ENCODE measurements at regions not wholly inside any gene's neighbourhood (a gene's known extent, or its start where the extent isn't known, plus 50 kb on each side); places are given as distances from the start of the nearest gene placed in this dataset.

DNA sequence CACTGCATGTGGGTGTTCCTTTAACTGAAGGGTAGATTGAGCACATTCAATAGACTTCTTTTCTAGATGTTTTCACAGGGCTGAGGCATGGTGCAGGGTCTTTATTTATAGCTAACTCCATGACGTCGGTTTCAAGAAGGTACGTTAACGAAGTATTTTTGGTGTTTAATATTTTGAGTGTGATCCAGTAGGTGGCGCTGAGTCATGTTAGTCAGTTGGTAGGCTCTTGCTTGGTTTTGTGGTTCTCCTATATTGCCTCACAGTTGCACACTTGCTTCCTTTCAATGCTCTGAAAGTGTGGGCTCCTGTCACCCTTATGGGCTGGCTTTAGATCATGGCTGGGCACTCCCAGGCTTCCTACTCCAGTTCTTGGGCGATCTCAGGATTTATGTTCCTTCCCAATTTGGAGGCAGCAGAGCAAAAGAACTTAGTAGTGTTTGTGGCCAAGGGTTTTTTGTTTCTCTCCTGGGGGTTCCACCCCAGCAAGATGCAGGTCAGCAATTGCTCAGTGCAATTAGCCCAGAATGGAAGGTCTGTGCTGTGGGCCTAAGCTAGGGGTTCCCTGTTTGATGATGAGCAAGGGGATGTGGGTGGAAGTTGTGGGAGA lies 471.6 kb upstream of the FOXG1 start:
- DNase-seq: peak; percentile 74

DNA sequence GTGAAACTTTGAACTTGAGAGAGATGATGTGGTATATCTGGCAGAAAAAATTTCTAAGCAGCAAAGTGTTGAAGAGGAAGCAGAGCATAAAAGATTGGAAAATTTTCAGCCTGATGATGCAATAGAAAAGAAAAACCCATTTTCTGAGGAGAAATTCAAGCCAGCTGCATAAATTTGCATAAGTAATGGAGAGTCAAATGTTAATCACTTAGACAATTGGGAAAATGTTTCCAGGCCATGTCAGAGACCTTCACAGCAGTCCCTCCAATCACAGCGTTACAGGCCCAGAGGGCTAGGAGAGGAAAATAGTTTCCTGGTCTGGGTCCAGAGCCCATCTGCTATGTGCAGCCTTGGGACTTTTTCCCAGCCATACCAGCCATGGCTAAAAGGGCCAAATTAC lies 469.0 kb upstream of the FOXG1 start:
- no peak for DNase-seq

DNA sequence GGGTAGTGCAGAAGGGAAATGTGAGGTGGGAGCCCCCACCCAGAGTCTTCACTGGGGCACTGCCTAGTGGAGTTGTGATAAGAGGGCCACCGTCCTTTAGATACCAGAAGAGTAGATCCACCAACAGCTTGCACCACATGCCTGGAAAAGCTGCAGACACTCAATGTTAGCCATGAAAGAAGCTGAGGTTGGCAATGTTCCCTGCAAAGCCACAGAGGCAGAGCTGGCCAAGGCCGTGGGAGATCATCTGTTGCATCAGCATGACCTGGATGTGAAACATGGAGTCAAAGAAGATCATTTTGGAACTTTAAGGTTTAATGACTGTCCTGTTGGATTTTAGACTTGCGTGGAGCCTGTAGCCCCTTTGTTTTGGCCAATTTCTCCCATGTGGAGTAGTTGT lies 468.4 kb upstream of the FOXG1 start:
- DNase-seq: no peak

DNA sequence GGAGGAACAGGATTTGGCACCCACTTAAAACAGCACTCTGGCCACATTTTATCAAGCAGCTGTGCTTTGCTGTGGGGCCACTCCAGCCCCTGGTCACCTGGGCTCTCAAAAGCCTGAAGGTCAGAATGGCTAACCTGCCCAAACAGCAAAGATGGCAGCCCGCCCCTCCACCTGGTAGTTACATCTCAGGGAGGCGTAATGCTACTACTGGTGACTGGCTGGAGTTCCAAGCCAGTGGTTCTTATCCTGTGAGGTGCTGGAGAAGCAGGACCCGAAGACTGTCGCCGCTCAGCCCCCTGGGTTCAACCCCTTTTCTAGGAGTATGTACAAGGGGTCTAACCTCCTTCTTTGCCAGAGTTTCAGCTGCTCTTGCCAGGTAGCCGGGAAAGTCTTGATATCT lies 467.4 kb upstream of the FOXG1 start:
- DNase-seq: no peak

DNA sequence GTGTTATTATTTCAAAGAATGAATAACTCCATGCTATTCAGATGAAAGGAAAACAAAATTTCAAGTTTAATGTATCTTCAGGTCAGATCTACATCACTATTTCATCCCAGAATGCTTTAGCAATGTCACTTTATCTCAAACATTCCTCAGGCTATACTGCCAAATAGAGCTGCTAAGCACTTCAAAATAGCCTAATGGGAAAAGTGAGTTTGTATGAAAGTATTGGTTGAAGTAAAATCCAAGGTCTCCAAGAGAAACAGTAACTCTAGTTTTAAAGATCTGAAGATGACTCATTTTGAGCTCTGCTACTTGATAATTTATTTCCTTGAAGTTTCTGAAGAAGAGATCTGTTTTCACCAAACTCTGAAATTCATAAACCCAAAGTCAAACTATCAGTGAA lies 466.2 kb upstream of the FOXG1 start:
- DNase-seq: no peak

DNA sequence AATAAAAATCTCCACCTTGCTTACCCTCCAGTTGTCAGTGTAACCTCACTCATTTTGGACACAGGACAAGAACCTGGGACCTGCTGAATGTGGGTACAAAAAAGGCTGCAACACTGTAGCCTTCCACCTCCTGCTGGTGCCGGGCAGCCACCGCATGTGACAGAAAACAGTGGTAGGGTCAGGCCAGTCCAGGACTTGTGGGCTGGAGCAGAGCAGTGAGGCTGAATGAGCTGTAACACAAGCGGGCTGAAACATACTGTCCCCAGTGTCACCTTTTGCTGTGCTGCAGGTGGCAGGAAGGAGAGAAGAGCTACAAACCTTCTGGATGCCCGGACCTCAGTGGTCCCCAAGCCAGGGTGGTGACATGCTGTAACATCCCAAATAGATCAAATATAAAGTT lies 465.4 kb upstream of the FOXG1 start:
- no peak for DNase-seq

DNA sequence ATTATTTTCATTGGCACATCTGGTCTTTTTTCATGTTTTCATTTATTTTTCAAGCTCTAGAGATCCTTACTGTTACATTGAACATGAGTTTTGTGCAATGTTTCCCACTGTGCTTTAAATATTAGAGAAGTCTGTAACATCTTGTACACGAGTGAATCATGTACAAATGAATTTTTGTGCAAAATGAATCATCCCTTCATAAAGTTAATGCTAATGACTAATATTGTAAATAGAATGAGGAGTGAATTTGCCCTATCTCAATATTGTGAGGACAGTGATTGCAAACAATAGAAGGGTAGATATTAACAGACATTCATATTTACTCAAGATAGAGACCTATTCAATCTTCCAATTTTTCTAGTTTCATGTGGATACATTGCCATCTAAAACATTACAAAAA lies 463.3 kb upstream of the FOXG1 start:
- DNase-seq: peak; percentile 19

DNA sequence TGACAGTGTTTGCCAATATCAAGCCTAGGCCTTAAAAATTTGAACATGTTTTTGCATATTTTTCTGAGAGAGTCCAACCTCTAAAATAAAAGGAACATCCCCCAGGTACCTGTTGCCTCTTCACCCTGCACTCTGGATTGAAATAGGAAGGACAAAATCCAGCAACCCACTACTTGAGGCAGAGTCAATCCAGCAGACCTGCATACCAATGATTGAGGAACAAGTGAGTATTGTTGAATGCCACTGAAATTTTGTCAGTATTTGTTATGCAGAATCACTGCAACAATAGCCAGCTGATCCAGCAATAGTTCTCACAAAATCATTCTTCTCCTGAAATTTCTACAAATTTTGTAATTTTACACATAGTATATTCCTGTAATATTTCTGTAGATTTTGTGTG lies 460.6 kb upstream of the FOXG1 start:
- no peak for DNase-seq

DNA sequence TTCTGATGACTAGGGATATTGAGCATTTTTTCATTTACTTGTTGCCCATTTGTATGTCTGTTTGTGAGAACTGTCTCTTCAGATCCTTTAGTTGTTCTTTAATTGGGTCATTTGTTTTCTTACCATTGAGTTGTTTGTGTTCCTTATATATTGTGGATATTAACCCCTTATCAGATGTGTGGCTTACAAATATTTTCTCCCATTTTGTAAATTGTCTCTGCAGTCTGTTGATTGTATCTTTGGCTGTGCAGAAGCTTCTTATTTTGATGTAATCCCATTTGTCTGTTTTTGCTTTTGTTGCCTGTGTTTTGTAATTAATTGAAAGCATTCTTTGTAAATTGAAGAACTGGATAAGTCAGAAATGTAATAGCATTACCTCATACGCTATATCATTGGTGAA lies 459.1 kb upstream of the FOXG1 start:
- DNase-seq: no peak

DNA sequence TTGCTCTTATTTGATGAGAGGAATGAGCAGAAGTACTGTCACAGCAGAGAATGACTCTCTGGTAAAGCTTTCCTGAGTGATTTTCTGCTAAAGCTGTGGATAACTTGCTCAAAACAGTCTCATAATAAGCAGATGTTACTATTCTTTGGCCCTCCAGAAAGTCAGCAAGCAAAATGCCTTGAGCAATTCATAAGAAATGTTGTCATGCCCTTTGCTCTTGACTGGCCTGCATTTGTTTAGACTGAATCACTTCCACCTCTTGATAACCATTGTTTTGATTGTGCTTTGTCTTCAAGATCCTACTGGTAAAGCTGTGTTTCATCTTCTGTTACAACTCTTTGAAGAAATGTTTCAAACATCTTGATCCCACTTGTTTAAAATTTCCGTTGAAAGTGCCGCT lies 457.9 kb upstream of the FOXG1 start:
- peak; percentile 7 for DNase-seq

DNA sequence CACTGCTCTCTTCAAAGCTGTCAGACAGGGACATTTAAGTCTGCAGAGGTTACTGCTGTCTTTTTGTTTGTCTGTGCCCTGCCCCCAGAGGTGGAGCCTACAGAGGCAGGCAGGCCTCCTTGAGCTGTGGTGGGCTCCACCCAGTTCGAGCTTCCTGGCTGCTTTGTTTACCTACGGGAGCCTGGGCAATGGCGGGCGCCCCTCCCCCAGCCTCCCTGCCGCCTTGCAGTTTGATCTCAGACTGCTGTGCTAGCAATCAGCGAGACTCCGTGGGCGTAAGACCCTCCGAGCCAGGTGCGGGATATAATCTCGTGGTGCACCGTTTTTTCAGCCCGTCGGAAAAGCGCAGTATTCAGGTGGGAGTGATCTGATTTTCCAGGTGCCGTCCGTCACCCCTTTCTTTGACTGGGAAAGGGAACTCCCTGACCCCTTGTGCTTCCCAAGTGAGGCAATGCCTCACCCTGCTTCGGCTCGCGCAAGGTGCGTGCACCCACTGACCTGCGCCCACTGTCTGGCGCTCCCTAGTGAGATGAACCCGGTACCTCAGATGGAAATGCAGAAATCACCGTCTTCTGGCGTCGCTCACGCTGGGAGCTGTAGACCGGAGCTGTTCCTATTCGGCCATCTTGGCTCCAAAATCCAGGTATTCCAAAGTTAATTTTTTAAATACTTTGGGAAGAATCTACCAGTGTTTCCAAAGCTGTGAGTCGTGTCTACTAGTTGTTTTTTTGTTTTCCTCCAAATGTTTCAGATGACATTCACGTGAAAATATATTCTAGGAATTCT lies 448.5 kb upstream of the FOXG1 start:
- DNase-seq: peak; percentile 71

DNA sequence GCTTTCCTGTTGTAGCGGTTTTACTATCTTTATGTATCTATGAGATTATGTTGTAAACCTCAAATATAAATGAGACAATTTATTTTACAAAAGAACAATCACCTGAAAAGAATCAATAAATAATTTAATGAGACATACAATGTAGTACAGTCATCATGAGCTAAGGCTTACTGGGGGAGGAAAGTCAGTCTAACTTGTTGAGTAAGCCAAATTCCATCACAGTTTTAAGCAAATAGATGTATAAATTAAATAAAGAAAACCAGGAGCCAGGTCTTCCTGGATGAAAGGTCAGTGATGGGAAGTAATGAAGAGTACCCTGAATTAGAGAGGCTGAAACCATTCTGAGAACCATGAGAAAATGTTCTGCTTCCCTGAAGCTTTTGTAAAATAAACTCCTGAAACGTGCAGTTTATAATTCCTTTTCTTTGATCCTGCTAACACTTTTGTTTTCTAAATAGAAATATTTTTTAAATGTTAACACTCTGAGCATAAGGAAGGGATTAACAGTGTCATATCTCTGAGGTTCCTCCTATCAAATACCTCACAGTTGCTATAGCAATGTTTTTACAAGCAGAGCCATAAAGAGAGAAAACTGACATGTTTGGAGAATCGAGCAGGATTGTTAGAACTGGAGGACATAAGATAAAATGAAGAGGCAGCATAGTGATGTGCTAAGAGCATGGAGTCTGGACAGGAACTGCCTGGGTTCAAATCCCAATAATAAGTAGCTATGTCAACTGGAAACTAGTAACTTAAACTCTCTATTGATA lies 444.9 kb upstream of the FOXG1 start:
- DNase-seq: peak; percentile 33

DNA sequence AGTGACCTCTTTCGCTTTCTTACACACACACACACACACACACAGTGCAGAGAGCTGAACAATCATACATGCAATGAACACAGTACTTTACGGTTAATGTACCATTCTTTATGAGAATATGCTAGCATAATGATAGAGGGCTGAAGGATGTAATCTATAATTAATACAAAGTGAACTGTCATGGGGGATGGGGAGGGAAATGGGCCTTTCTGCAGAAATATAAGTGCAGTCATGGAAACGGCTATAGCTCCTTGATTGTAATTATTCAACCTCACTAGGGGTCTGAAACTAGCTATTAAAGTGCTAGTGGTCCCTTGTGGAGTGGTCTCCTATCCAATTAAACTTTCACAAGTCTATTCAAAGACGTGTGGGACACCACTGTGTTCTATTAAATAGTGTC lies 443.2 kb upstream of the FOXG1 start:
- no peak for DNase-seq

DNA sequence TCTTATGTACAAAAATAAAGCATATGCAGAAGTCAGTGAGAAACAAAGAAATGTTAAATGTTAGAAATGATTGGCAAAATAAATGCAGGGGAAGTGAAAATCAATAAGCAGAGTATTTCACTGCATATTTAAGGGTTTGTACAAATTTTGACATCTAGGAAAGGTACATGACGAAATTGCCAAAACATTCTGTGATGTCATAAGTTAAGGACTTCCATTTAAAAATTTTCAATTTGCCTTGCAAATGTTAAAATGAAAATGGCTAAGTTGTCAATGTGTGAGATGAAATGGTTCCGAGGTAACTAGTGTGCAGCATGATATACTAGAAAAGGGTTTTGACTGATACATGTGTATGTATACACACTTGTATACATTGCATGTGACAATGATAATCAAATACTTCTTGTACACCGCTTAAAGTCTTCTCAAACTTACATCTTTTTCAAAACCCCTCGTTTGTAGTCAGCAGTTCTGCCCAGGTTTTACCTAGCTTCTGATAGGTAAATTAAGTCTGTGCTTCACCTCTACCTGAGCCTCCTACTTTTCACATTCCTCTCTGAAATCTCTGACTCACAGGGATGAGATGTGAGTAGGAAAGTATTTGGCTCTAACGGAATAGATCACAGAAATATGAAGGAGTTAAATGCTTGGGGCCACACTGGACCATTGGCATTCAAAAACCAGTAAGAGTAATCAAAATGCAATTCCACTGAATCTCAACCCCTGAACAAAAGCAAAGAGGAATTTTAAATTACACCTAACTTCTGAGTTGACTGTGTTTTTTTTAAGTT lies 442.4 kb upstream of the FOXG1 start:
- DNase-seq: no peak

DNA sequence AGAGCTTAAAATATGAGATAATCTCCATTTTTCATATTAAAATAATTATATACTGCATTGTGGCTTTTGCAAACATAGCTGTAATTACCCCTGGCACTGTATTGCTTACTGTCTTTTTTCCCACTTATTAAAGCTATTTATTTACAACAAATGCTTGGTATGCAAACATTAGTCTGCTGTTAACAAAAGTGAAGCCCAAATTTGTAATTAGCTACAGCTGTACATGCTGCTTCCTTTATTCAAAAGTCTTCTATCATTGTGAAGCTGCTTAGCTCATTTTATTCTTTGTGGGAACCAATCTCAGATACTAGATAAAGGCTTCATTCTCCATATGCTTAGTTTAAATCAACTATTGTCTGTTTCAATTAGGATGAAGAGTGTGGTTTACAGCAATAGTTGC lies 425.8 kb upstream of the FOXG1 start:
- no peak for DNase-seq

DNA sequence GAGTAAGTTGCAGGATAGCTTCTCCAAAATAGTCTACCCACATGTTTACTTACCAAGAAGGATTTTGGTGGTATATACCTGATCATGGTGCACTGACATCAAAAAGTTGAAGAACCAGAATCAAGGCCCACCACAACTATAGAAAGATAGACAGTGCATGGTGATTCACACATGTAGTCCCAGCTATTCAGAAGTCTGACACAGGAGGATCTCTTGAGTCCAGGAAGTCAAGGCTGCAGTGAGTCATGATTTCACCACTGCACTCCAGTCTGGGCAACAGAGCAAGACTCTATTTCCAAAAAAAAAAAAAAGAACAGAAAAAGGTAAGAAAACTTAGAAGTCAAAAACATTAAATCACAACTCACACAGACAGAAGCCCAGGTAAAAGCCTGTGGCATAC lies 422.2 kb upstream of the FOXG1 start:
- DNase-seq: peak; percentile 78

DNA sequence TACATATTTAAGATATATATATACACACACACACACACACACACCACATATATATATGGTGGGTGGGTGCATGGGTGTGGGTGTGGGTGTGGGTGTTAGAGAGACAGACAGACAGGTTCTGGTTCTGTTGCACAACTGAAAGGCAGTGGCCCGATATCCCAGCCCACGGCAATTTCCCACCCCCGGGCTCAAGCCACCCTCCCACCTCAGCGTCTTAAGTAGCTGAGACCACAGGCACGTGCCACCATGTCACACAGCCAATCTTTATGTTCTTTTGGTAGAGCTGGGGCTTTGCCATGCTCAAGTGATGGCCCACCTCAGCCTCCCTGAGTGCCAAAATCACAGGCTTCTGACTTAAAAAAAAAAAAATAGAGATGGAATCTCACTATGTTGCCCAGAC lies 417.8 kb upstream of the FOXG1 start:
- no peak for DNase-seq

DNA sequence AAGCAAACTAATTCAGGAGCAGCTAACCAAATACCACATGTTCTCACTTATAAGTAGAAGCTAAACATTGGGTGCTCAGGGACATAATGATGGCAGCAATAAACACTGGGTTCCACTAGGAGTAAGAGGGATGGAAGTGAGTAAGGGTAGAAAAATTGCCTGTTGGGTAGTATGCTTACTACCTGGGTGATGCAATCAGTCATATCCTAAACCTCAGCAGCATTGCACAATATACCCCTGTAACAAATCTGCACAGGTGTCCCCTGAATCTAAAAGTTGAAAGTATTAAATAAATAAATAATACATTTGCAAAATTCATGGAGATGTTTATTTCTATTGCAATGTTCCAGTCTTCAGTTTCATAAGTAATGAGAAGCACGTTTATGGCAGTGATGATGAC lies 409.8 kb upstream of the FOXG1 start:
- DNase-seq: peak; percentile 31

DNA sequence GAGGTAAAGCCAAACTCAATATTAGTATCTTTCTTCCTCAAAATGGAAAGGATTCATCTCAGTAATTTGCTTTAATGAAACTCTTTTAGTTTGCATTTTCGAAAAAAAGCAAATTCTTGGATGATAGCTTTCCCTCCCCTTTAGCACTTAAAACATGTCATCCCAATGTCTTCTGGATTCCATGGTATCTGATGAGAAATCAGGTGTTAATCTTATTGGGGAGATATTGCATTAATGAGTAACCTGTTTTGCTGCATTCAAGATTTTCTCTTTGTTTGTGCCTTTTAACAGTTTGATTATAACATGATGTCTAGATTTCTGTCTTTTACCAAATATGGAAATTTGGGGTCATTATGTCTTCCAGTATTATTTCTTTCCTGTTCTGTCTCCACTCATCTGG lies 405.1 kb upstream of the FOXG1 start:
- peak; percentile 20 for DNase-seq

DNA sequence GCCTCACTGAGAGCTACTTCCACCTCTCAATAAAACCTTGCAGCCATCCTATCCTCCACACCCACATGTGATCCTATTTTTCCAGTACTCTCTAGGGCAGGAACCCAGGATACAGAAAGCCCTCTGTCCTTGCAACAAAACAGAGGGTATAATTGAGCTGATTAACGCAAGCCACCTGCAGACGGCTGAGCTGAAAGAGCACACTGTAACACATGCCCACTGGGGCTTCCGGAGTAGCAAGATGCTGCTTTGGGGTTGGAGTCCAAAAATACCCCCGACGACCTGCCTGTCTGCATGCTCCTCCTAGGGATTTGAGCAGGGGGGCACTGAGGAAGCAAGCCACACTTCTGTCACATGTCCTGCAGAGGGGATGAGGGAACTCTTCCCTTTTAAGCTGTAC lies 401.1 kb upstream of the FOXG1 start:
- DNase-seq: no peak

DNA sequence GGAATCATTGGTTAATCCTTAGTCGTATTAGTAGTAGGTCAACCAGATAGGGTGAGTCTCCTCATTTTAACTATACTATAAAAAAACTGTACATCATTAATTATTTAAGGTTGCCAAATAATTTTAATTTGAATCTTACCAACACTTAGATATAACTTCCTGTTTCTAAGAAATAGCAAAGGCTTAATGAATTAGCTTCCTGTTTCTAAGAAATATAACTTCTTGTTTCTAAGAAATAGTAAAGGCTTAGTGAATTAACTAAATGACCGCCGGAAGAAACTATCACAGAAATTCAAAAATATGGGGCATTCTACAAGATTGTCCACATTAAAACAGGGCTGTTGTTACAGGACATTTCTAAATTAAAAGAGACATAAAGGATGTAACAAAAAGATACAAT lies 392.9 kb upstream of the FOXG1 start:
- no peak for DNase-seq

DNA sequence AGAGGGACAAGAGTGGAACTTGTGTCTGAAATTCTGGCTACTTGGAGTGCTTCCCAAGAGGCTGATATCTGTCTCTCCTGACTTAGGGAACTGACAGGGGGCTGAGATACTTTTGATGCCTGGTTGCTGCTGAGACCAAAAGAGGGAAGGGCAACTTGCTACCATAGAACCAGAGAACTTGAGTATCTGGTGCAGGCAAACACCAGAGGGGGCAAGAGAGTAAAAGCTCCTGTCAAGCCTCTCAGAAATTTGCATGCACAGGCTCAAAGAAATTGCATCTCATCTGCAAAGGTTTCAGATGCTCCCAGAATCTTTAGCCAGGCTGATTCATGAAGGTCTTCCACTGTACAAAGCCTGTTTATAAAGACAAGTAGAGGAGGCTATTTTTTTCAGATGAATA lies 391.3 kb upstream of the FOXG1 start:
- peak; percentile 32 for DNase-seq

DNA sequence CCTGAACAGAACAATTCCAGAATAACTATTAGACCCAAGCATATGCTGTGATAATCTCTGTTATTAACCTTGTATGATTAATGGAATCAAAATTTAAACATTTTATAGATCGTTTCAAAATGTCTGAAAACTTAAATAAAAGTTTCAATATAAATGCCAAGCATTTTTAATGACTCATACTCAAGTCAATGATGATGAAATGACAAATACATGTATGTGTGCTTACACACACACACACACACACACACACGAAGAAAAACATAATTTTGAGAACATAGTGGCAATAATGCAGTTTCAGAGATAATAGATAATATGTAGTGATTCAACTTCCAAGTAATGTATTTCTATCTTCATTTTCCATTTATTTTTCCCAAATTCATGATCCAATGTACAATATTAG lies 384.9 kb upstream of the FOXG1 start:
- no peak for DNase-seq

Measured in DMS53 (cell line).